COLO829 (cell line): ENCODE measurements at regions not wholly inside any gene's neighbourhood (a gene's known extent, or its start where the extent isn't known, plus 50 kb on each side); places are given as distances from the start of the nearest gene placed in this dataset.

ENCODE experiments used
- DNase-seq: peaks from one replicate; pipeline ENCODE4 v3.0.0; 2012; ENCODE audit warnings: low spot score

- no peak for DNase-seq
Measured at GRCh38 chr10:105793071-105793470, 1152.0 kb downstream of the SORCS3 start.

DNA sequence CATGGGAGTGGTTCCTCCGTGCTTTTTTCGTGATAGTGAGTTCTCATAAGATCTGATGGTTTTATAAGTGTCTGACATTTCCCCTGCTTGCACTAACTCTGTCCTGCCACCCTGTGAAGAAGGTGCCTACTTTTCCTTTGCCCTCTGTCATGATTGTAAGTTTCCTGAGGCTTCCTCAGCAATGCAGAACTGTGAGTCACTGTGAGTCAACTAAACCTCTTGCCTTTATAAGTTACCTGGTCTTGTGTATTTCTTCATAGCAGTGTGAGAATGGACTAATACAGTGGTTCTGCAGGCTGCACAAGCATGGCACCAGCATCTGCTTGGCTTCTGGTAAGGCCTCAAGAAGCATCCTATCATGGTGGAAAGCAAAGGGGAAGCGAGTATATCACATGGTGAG lies 1144.6 kb downstream of the SORCS3 start:
- DNase-seq = no peak

- no peak for DNase-seq
Measured at GRCh38 chr10:105783936-105784483, 1142.9 kb downstream of the SORCS3 start.

DNA sequence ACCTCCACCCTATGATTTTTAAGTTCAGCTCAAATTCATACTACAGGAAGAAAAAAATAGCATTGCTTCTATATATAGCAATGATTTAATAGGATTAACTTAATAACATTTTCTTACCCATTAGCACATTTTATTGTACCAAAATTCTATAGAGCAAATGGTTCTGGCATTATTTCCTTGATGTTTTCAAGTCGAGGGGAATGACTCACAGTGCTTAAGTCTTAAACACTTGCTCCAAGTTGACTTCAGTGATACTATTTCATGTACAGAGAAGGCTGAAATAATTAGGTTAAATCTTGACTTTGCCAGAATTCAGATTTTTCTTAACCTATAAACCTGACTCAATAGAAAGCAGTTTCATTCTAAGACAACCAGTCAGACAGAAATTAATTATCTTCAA lies 1133.8 kb downstream of the SORCS3 start:
- DNase-seq = no peak

DNA sequence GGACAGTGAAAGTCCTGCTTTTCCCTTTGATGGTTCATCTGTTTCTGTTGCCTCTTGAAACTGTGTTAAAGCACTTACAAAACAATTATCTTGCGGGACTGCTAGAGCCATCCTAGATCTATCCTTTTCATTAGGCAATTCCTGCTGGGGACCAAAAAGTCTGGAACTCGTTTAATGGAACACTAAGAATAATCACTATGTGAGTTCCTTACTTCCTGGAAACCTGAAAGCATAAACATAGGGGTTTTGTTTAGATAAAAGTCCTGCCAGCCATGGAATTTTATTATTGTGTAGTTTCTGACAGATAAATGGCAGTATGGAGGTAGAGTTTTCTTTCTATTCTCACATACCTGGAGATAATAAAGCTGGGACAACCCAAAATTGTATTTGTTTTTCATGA lies 1133.3 kb downstream of the SORCS3 start:
- DNase-seq = no peak

GRCh38 chr10:105770524-105771212 lies 1129.6 kb downstream of the SORCS3 start:
- no peak for DNase-seq

- DNase-seq = no peak
Measured at GRCh38 chr10:105769248-105770184, 1128.4 kb downstream of the SORCS3 start.

GRCh38 chr10:105763611-105764010 lies 1122.5 kb downstream of the SORCS3 start:
- no peak for DNase-seq

DNA sequence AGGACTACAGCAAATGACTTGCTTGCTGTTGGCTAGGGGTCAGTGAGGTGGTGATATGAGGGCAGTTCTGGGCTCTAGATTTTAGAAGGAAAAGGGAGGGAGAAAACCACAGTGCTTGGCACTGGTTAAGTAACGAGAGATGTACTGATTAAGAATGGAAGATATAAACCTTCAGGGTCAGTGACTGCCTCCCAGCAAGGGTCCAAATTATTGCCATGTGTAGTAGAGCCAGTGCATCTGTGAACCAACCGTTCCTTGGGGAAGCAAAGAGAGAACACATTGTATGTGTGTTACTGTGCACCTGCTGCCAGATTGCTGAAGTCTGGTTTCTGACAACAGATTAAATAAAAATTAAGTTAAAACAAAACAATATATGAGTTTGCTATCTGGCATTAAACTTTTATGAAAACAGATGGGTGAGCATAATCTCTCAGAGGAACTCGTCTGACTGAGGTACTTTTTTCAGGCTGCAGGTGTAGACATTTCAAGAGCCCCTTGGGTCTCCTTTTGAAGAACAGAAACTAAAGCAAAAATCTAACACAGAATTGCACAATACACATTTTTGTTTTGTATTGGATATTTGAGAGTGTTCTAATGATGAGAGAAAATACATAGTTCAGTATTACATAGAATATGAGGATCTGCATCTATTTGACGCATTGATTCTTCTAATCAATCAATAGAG lies 1120.6 kb downstream of the SORCS3 start:
- no peak for DNase-seq

- no peak for DNase-seq
Measured at GRCh38 chr10:105759669-105760068, 1118.6 kb downstream of the SORCS3 start.

DNA sequence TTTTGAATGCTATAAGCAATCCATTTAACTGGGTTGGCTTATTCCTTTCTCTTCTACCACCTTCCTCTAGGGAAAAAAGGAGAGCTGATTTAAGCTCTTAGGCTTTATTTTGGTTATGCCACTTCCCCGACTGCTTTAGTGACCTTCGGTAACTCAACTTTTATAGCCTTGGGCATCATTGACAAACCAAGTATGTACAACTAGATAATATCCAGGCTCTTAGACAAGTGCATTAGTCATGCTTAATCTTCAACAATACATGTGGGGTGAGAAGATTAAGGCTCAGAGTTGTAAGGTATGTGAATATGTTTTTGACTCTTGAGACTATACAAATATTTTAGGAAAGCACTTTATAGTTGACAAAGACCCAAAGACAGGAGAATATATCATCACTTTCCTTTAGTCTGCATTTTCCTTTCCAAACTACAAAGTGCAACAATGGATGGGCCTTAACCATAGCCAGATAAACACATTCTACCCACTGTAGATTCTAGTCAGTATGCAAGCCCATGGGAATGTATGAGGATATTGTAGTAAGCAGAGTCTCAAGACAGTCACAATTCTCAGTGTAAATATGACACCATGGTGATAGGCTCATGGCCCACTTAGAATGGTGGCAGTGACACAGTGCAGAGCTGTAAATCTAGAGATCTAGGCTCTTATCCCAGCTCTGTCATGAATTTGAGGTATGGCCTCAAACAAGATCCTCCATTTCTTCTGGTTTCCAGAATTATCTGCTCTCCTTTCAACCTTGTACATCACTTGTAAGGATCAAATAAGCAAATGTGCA lies 1117.3 kb downstream of the SORCS3 start:
- no peak for DNase-seq

DNA sequence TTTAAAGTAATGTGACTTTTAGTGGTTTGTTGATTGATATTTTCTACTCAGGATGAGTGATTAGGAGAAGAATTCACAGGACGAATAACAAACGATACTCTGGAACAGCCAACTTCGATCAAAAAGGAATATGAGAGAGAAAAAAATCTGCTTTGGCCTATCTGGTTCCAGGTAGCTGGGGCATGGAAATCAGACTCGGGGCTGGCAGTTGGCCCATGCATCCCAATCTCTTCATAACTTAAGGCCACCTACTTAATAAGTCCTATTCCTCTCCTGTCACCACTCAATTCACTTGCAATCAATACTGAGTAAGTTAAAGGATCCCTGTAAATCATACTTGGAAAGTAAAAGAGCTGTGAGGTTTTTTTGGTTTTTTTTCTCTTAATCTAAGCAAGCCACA lies 1116.2 kb downstream of the SORCS3 start:
- DNase-seq = no peak

GRCh38 chr10:105756386-105756785 lies 1115.3 kb downstream of the SORCS3 start:
- no peak for DNase-seq

GRCh38 chr10:105751688-105752087 lies 1110.6 kb downstream of the SORCS3 start:
- DNase-seq = no peak

GRCh38 chr10:105745596-105746148 lies 1104.6 kb downstream of the SORCS3 start:
- no peak for DNase-seq

GRCh38 chr10:105743343-105744056 lies 1102.4 kb downstream of the SORCS3 start:
- no peak for DNase-seq

DNA sequence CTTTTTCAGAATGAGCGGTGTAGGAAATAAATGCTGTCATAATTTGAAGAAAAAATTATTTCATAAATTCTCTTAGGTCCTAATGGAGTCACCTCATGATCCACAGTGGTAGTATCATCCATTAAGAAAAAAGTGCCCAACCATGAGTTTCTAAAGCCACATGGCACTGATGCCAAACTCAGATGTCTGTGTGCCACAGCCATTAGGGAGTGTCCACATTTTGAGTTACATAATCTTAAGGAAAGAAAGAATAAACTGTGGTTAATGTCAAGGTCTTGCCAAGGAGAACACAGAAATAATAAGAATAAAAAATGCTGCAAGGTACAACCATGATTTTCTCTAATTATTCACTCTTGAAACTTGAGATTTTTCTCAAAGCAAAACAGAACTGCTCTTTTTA lies 1101.8 kb downstream of the SORCS3 start:
- DNase-seq = no peak

DNA sequence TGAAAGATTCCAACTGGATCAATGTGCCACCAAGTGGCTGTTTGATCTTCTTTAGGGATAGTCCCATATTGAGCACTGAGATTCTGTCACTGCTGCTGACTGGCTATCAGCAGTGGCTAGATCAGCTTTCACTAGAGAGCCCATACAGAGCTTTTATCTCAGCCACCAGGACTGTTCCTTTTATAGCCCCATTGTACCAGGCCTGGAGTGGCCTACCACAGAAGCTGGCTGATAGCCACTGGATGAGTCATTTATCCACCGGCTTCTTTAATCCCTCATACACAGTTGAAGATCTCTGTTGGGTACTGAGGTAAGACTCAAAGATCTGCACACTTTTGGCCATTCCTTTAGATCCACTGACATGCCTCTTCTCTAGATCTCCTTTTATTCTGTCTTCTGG lies 1101.1 kb downstream of the SORCS3 start:
- DNase-seq = no peak

- no peak for DNase-seq
Measured at GRCh38 chr10:105734479-105734878, 1093.4 kb downstream of the SORCS3 start.

- no peak for DNase-seq
Measured at GRCh38 chr10:105733924-105734323, 1092.8 kb downstream of the SORCS3 start.

- DNase-seq = no peak
Measured at GRCh38 chr10:105729428-105729827, 1088.3 kb downstream of the SORCS3 start.
